SK-N-SH (cell line): ENCODE measurements at regions not wholly inside any gene's neighbourhood (a gene's known extent, or its start where the extent isn't known, plus 50 kb on each side); places are given as distances from the start of the nearest gene placed in this dataset.

Experiments used
- ELF1 ChIP-seq: IDR thresholded peaks from 2 replicates; pipeline ENCODE4 v1.4.0; 2012
- POLR2AphosphoS5 ChIP-seq: IDR thresholded peaks from 2 replicates; pipeline ENCODE4 v1.6.1; 2012; ENCODE audit warnings: low read depth, low read length
- TF ChIP-seq, protein P1 (sequence below): IDR thresholded peaks from 2 replicates; pipeline ENCODE4 v1.4.0; 2012; ENCODE audit warnings: low read depth
- TF ChIP-seq, protein P2 (sequence below): IDR thresholded peaks from 2 replicates; pipeline ENCODE4 v1.6.1; 2012; ENCODE audit warnings: mild to moderate bottlenecking, low read depth, low read length, moderate library complexity
- TF ChIP-seq, protein P3 (sequence below): fragments of 200-600 bp; sonication (generic); IDR thresholded peaks from 2 replicates; pipeline ENCODE4 v1.6.1; 2017; ENCODE audit warnings: antibody characterized with exemption, mild to moderate bottlenecking, moderate library complexity
- TF ChIP-seq, protein P4 (sequence below): IDR thresholded peaks from 2 replicates; pipeline ENCODE4 v1.4.0; 2012; ENCODE audit warnings: low read depth, borderline replicate concordance

DNA sequence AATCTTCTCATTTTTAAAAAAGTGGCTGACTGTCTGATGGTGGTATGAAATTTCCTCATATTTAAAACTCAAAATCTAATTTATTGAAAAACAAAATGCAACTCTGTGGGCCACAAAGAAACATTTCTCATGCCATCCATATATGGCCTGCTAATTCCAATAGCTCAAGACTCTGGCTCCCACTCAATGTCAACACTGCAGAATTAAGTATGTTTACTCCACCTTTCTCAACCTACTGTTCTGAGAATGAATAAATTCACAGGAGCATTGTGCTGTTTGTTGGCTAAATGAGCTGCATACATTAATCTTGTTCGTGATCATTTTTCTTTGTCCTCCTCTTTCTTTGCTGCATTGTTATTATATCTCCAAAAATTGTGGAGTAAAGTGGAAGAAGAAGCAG, 79.5 kb upstream of the GABRG2 start:
- TF ChIP-seq ELF1, result no peak
- TF ChIP-seq, protein P1, sequence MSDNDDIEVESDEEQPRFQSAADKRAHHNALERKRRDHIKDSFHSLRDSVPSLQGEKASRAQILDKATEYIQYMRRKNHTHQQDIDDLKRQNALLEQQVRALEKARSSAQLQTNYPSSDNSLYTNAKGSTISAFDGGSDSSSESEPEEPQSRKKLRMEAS, result no peak
- TF ChIP-seq, protein P2, sequence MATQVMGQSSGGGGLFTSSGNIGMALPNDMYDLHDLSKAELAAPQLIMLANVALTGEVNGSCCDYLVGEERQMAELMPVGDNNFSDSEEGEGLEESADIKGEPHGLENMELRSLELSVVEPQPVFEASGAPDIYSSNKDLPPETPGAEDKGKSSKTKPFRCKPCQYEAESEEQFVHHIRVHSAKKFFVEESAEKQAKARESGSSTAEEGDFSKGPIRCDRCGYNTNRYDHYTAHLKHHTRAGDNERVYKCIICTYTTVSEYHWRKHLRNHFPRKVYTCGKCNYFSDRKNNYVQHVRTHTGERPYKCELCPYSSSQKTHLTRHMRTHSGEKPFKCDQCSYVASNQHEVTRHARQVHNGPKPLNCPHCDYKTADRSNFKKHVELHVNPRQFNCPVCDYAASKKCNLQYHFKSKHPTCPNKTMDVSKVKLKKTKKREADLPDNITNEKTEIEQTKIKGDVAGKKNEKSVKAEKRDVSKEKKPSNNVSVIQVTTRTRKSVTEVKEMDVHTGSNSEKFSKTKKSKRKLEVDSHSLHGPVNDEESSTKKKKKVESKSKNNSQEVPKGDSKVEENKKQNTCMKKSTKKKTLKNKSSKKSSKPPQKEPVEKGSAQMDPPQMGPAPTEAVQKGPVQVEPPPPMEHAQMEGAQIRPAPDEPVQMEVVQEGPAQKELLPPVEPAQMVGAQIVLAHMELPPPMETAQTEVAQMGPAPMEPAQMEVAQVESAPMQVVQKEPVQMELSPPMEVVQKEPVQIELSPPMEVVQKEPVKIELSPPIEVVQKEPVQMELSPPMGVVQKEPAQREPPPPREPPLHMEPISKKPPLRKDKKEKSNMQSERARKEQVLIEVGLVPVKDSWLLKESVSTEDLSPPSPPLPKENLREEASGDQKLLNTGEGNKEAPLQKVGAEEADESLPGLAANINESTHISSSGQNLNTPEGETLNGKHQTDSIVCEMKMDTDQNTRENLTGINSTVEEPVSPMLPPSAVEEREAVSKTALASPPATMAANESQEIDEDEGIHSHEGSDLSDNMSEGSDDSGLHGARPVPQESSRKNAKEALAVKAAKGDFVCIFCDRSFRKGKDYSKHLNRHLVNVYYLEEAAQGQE, result no peak
- TF ChIP-seq, protein P3, sequence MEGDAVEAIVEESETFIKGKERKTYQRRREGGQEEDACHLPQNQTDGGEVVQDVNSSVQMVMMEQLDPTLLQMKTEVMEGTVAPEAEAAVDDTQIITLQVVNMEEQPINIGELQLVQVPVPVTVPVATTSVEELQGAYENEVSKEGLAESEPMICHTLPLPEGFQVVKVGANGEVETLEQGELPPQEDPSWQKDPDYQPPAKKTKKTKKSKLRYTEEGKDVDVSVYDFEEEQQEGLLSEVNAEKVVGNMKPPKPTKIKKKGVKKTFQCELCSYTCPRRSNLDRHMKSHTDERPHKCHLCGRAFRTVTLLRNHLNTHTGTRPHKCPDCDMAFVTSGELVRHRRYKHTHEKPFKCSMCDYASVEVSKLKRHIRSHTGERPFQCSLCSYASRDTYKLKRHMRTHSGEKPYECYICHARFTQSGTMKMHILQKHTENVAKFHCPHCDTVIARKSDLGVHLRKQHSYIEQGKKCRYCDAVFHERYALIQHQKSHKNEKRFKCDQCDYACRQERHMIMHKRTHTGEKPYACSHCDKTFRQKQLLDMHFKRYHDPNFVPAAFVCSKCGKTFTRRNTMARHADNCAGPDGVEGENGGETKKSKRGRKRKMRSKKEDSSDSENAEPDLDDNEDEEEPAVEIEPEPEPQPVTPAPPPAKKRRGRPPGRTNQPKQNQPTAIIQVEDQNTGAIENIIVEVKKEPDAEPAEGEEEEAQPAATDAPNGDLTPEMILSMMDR, result no peak
- TF ChIP-seq POLR2AphosphoS5, result no peak
- TF ChIP-seq, protein P4, sequence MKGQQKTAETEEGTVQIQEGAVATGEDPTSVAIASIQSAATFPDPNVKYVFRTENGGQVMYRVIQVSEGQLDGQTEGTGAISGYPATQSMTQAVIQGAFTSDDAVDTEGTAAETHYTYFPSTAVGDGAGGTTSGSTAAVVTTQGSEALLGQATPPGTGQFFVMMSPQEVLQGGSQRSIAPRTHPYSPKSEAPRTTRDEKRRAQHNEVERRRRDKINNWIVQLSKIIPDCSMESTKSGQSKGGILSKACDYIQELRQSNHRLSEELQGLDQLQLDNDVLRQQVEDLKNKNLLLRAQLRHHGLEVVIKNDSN, result no peak
